Uterus (tissue), 2 donors: ENCODE measurements at regions not wholly inside any gene's neighbourhood (a gene's known extent, or its start where the extent isn't known, plus 50 kb on each side); places are given as distances from the start of the nearest gene placed in this dataset.

Source experiments
- POLR2A ChIP-seq, 2 donors: fragments of 450-650 bp; IDR thresholded peaks; one replicate each; pipeline ENCODE4 v1.6.1; 2016; ENCODE audit warnings: antibody characterized with exemption in 2 of 2, mild to moderate bottlenecking in 1 of 2, moderate library complexity in 1 of 2
- TF ChIP-seq, protein P1 (sequence below), 4 experiments: fragments of 200-600 bp in 2 of 4; fragments of 450-650 bp in 2 of 4; sonication (generic) in 2 of 4; IDR thresholded peaks; one replicate each; pipeline ENCODE4 v1.5.1; 2016 to 2019; ENCODE audit warnings: antibody characterized with exemption in 4 of 4, mild to moderate bottlenecking in 2 of 4, moderate library complexity in 1 of 4

GRCh38 chr6:50610562-50610961, 102.8 kb upstream of the TFAP2D start:
- TF ChIP-seq, protein P1, sequence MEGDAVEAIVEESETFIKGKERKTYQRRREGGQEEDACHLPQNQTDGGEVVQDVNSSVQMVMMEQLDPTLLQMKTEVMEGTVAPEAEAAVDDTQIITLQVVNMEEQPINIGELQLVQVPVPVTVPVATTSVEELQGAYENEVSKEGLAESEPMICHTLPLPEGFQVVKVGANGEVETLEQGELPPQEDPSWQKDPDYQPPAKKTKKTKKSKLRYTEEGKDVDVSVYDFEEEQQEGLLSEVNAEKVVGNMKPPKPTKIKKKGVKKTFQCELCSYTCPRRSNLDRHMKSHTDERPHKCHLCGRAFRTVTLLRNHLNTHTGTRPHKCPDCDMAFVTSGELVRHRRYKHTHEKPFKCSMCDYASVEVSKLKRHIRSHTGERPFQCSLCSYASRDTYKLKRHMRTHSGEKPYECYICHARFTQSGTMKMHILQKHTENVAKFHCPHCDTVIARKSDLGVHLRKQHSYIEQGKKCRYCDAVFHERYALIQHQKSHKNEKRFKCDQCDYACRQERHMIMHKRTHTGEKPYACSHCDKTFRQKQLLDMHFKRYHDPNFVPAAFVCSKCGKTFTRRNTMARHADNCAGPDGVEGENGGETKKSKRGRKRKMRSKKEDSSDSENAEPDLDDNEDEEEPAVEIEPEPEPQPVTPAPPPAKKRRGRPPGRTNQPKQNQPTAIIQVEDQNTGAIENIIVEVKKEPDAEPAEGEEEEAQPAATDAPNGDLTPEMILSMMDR (IDR thresholded peaks at IDR 0.05): no peak
- TF ChIP-seq POLR2A (IDR thresholded peaks at IDR 0.05): no peak
